HFF-Myc (cell line): ENCODE measurements at regions not wholly inside any gene's neighbourhood (a gene's known extent, or its start where the extent isn't known, plus 50 kb on each side); places are given as distances from the start of the nearest gene placed in this dataset.

Experiments used
- DNase-seq: peaks from one replicate; pipeline ENCODE4 v3.0.0-alpha.2; 2011; ENCODE audit warnings: low read depth; ENCODE audit errors: extremely low read depth
- H3K4me3 ChIP-seq: replicated peaks from 2 replicates; pipeline ENCODE4 v1.5.1; 2011; ENCODE audit warnings: low read depth, mild to moderate bottlenecking, control low read depth, low read length
- CTCF ChIP-seq: IDR thresholded peaks from 2 replicates; pipeline ENCODE4 v1.5.1; 2012; ENCODE audit warnings: mild to moderate bottlenecking, low read depth, low read length, control low read depth; ENCODE audit errors: missing control alignments

DNA sequence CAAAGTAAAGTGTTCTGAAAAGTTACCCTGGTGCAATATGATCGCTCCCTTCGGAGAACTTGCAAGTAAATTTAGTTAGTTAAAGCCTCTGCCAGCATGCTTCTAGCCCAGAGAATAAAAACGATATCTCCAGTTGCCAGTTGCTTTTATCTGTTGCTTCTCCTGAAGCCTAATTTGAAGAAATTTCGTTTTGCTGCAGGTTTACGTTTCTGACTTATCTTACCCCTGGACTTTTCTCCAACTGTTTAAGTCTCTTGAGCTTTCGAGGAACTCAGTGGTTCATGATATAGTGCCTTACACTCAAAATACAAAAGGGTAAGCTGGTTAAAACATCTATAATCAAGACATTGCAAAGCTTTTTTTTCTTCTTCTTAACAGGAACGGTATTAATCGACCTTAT is 131.1 kb downstream of the FAM161A start:
- no peak for TF ChIP-seq CTCF
- no peak for DNase-seq
- H3K4me3 ChIP-seq: no peak overlapping the region

- no peak for TF ChIP-seq CTCF
- H3K4me3 ChIP-seq: no peak overlapping the region
- DNase-seq: no peak
Observed at GRCh38 chr2:61722318-61722717, 131.5 kb downstream of the FAM161A start.

- DNase-seq: no peak
- H3K4me3 ChIP-seq: no peak overlapping the region
- no peak for TF ChIP-seq CTCF
Observed at GRCh38 chr2:61721382-61721781, 132.5 kb downstream of the FAM161A start.

DNA sequence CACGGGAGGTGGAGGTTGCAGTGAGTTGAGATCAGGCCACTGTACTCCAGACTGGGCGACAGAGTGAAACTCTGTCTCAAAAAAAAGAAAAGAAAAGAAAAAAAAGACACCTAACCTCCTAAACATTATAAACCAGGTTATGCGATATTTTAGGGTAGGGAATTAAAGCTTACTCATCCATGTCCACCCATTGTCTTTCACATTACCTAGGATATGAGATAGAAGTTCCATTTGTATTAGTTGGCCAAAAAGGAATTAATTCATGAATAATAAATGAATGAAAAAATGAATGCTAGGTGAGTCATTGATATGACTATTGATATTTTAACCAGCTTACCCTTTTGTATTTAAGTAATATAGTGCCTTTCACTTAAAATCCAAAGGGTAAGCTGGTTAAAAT is 132.9 kb downstream of the FAM161A start:
- DNase-seq: no peak
- TF ChIP-seq CTCF: no peak
- no peak overlapping the region for H3K4me3 ChIP-seq

GRCh38 chr2:61718965-61719364 is 134.9 kb downstream of the FAM161A start:
- H3K4me3 ChIP-seq: no peak overlapping the region
- no peak for DNase-seq
- no peak for TF ChIP-seq CTCF

DNA sequence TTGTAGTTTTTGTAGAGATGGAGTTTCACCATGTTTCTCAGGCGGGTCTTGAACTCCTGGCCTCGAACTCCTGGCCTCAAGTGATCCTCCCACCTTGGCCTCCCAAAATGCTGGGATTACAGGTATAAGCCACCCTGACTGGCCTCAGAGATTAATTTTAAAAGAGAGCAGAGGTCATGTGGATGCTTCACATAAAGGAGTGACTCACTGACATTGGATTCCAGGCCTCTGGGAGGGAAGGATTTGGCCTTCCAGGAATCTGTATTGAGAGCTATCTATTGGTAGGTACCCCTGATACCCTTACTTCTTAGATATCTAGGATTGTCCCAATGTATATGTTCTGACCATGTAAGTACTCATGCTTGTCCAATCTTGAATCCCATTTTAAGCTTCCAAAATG is 138.4 kb downstream of the FAM161A start:
- no peak for DNase-seq
- no peak for TF ChIP-seq CTCF

DNA sequence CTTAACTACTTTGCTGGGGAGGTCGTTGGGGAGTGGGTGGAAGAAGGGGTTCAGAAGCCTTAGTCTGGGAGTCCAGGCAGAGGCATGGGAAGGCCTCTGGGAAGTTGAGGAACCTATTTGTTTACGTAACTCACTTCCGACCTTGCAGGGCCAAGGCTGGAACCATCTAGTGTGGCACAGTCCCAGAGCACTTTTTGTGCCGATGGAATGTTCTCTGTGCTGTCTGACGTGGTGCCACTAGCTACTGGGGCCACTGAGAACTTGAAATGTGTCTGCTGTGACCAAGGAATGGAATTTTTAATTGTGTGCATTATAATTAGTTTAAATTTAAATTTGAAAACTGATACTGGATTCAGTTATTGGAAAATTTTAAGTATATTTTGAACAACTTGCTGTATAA is 139.7 kb downstream of the FAM161A start:
- DNase-seq: no peak
- no peak for TF ChIP-seq CTCF
- H3K4me3 ChIP-seq: no peak overlapping the region

More for the DNA sequence above, 138.4 kb downstream of the FAM161A start:
- H3K4me3 ChIP-seq: no peak overlapping the region
